ENCODE measurements at regions not wholly inside any gene's neighbourhood (a gene's known extent, or its start where the extent isn't known, plus 50 kb on each side); places are given as distances from the start of the nearest gene placed in this dataset.

DNA sequence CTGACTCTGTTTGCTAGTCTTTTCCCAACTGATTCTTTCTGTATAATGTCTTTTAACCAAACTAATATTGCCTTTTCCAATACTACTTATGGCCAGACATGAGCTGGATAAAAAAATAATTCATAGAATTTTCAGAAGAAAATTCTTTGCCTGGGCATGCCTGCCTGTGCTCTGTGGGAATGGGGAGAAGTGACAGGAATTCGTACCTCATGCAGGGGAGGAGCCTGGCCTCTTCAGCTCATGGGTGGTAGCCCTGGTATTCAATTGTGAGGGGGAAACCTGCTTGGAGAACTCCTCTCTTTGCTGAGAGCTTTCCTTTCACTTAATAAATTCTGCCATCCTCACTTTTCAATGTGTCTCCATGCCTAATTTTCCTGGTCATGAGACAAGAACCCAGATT, 928.8 kb downstream of the FAM181B start:
- H3K23ac ChIP-seq (ENCODE audit: insufficient read length, low read depth, low read length), result no peak overlapping the region

More for the DNA sequence above, 928.8 kb downstream of the FAM181B start:
- no peak for DNase-seq
- TF ChIP-seq CTCF (conservative IDR thresholded peaks at IDR 0.05), result no peak
- Mint-ChIP-seq H3K4me3 (no peak overlapping the region), H3K27me3 (ENCODE audit: low read depth) (no peaks in the 10 kb centered on the region), H3K9me3 (peaks cover 0 to 2% of the 10 kb centered on the region in 2 experiments; a peak in 3 of 5 replicates), H3K36me3 (ENCODE audit: insufficient read depth in 1 of 3, low read depth in 3 of 3) (no peaks in the 10 kb centered on the region), H3K27ac (no peak overlapping the region), H3K4me1 (peaks cover 3 to 5% of the 10 kb centered on the region in 2 experiments; a peak in 2 of 4 replicates)
- Histone ChIP-seq H3K14ac (ENCODE audit: insufficient read depth, low read length) (no peak overlapping the region), H2BK20ac (ENCODE audit: low read depth, low read length, poor library complexity, severe bottlenecking) (no peak overlapping the region), H3K4ac (ENCODE audit: low read depth, low read length) (no peak overlapping the region), H4K91ac (ENCODE audit: insufficient read length, low read depth, low read length) (no peak overlapping the region), H3K18ac (ENCODE audit: insufficient read length, low read depth, low read length) (no peak overlapping the region), H2BK15ac (ENCODE audit: low read depth, low read length) (no peak overlapping the region), H3K56ac (ENCODE audit: insufficient read length, low read depth, low read length) (no peak overlapping the region), H3K4me1 (ENCODE audit: insufficient read depth, low read length) (no peaks in the 10 kb centered on the region), H2BK12ac (ENCODE audit: insufficient read length, low read depth, low read length) (no peak overlapping the region), H4K8ac (replicated peaks; ENCODE audit: insufficient read length, low read depth, low read length) (no peak overlapping the region), H3K4me2 (ENCODE audit: insufficient read depth, insufficient read length, low read length) (no peak overlapping the region), H2AK5ac (ENCODE audit: insufficient read length, low read length) (no peak overlapping the region), H4K20me1 (ENCODE audit: control insufficient read depth, insufficient read depth, insufficient read length) (no peaks in the 10 kb centered on the region), H3T11ph (ENCODE audit: low read length) (no peak overlapping the region), H3K23me2 (ENCODE audit: insufficient read length, low read depth, low read length, poor library complexity, severe bottlenecking) (no peaks in the 10 kb centered on the region), H2BK120ac (ENCODE audit: low read depth, low read length, poor library complexity, severe bottlenecking) (no peak overlapping the region), H4K5ac (ENCODE audit: insufficient read length, low read depth, low read length) (no peak overlapping the region), H3K27ac (ENCODE audit: insufficient read length, low read depth, low read length) (no peak overlapping the region), H3K79me2 (ENCODE audit: insufficient read depth, low read length) (no peaks in the 10 kb centered on the region), H3K27me3 (ENCODE audit: insufficient read depth, low read length) (no peaks in the 10 kb centered on the region), H2AFZ (ENCODE audit: low read length) (no peak overlapping the region), H3K9ac (ENCODE audit: extremely low read depth, insufficient read length, low read length) (no peak overlapping the region), H3K79me1 (ENCODE audit: insufficient read depth, low read depth, low read length, poor library complexity, severe bottlenecking) (no peaks in the 10 kb centered on the region), H3K9me3 (ENCODE audit: control insufficient read depth, low read depth, low read length) (no peaks in the 10 kb centered on the region), H2BK5ac (ENCODE audit: insufficient read length, low read length) (peak overlapping the region; percentile 53)
- no CpG with 5 or more reads among the region's 1 CpG for WGBS (ENCODE audit: extremely low coverage, insufficient read length, low lambda C conversion rate)

Measured in H9 (cell line).